Effector memory CD4-positive, alpha-beta T cell (primary cell): ENCODE measurements at regions not wholly inside any gene's neighbourhood (a gene's known extent, or its start where the extent isn't known, plus 50 kb on each side); places are given as distances from the start of the nearest gene placed in this dataset.

Source experiments
- DNase-seq, 3 donors: peaks; one replicate each; pipeline ENCODE4 v3.0.0-alpha.2; 2020
- H3K27ac ChIP-seq: 2 replicates; pipeline ENCODE4 v1.7.0; 2013; ENCODE audit warnings: mild to moderate bottlenecking, low read length, moderate library complexity; ENCODE audit not compliant: insufficient read depth, poor library complexity, severe bottlenecking
- H3K27me3 ChIP-seq: replicated peaks from 2 replicates; pipeline ENCODE4 v1.7.0; 2013; ENCODE audit warnings: mild to moderate bottlenecking, low read length; ENCODE audit not compliant: insufficient read depth, control insufficient read depth, poor library complexity, severe bottlenecking
- H3K36me3 ChIP-seq: 2 replicates; pipeline ENCODE4 v1.7.0; 2013; ENCODE audit warnings: mild to moderate bottlenecking, low read length, moderate library complexity; ENCODE audit not compliant: control insufficient read depth, insufficient read depth
- H3K4me1 ChIP-seq: 2 replicates; pipeline ENCODE4 v1.7.0; 2013; ENCODE audit warnings: low read length, mild to moderate bottlenecking; ENCODE audit not compliant: control insufficient read depth, insufficient read depth, poor library complexity, severe bottlenecking
- H3K4me3 ChIP-seq: 2 replicates; pipeline ENCODE4 v1.7.0; 2013; ENCODE audit warnings: low read length, low read depth, mild to moderate bottlenecking; ENCODE audit not compliant: insufficient read depth, poor library complexity, severe bottlenecking
- H3K9me3 ChIP-seq: 2 replicates; pipeline ENCODE4 v1.7.0; 2013; ENCODE audit warnings: mild to moderate bottlenecking, low read length, moderate library complexity; ENCODE audit not compliant: control insufficient read depth

GRCh38 chr11:35088226-35088625 lies 50.7 kb upstream of the CD44 start:
- peaks cover 38% of the 10 kb centered on the region for H3K4me1 ChIP-seq
- DNase-seq: no peak
- H3K27ac ChIP-seq: no peak overlapping the region
- H3K9me3 ChIP-seq: no peaks in the 10 kb centered on the region
- no peaks in the 10 kb centered on the region for H3K27me3 ChIP-seq
- no peaks in the 10 kb centered on the region for H3K36me3 ChIP-seq
- no peak overlapping the region for H3K4me3 ChIP-seq

GRCh38 chr11:35088676-35089075 lies 50.3 kb upstream of the CD44 start:
- H3K27me3 ChIP-seq: no peaks in the 10 kb centered on the region
- H3K9me3 ChIP-seq: no peaks in the 10 kb centered on the region
- no peak overlapping the region for H3K4me3 ChIP-seq
- H3K27ac ChIP-seq: no peak overlapping the region
- H3K36me3 ChIP-seq: no peaks in the 10 kb centered on the region
- peaks cover 35% of the 10 kb centered on the region for H3K4me1 ChIP-seq
- DNase-seq: no peak
